Body of pancreas (tissue), 4 donors: ENCODE measurements at regions not wholly inside any gene's neighbourhood (a gene's known extent, or its start where the extent isn't known, plus 50 kb on each side); places are given as distances from the start of the nearest gene placed in this dataset.
"Not testable (repeated sequence)": the region's sequence is repeated elsewhere in the genome, so short reads cannot be mapped to it uniquely, and the experiment has no call there.

Experiments used
- ATAC-seq: fragments of 150-250 bp; one replicate; pipeline ENCODE4 v1.9.1; 2016
- DNase-seq, 4 donors: peaks; one replicate each; pipeline ENCODE4 v3.0.0-alpha.2; 2019
- H3K27ac ChIP-seq, 4 donors: fragments of 200-600 bp; sonication (generic); 1 replicate in 3 of 4; 2 replicates in 1 of 4; pipeline versions ENCODE4 v1.5.1 to v1.6.1; 2016 to 2019; ENCODE audit warnings: mild to moderate bottlenecking in 1 of 4, mixed read lengths in 1 of 4, moderate library complexity in 1 of 4
- H3K27me3 ChIP-seq, 2 donors: fragments of 200-600 bp; sonication (generic); one replicate each; pipeline ENCODE4 v1.6.0; 2016; ENCODE audit warnings: mild to moderate bottlenecking in 1 of 2
- H3K36me3 ChIP-seq, 2 donors: fragments of 200-600 bp; sonication (generic); replicated peaks in 1 of 2; 2 replicates each; pipeline ENCODE4 v1.5.1; 2016; ENCODE audit warnings: low read depth in 2 of 2; ENCODE audit not compliant: insufficient read depth in 1 of 2
- H3K4me1 ChIP-seq: fragments of 200-600 bp; sonication (generic); one replicate; pipeline ENCODE4 v1.6.0; 2016
- H3K4me3 ChIP-seq, 2 donors: fragments of 200-600 bp; sonication (generic); 1 replicate in 1 of 2; 2 replicates in 1 of 2; pipeline ENCODE4 v1.5.1; 2016 to 2019
- H3K9me3 ChIP-seq, 3 donors: fragments of 200-600 bp; sonication (generic); 1 replicate in 2 of 3; 2 replicates in 1 of 3; pipeline ENCODE4 v1.5.1; 2016
- CTCF ChIP-seq, 7 experiments: fragments of 450-650 bp in 4 of 7; fragments of 200-600 bp in 3 of 7; sonication (generic) in 3 of 7; IDR thresholded peaks; one replicate each; pipeline ENCODE4 v1.5.1; 2016 to 2019; ENCODE audit warnings: antibody characterized with exemption in 7 of 7
- POLR2A ChIP-seq, 3 donors: fragments of 450-650 bp; IDR thresholded peaks; one replicate each; pipeline ENCODE4 v1.6.1; 2016; ENCODE audit warnings: antibody characterized with exemption in 3 of 3, mild to moderate bottlenecking in 2 of 3
- WGBS, 2 donors: methylation state at CpG; one replicate each; pipeline ENCODE4 v1.1.5; 2017; 5-methylcytosine and 5-hydroxymethylcytosine counted together
- intact Hi-C: fragments of 100-400 bp; cut with DNase I; formaldehyde crosslinking; loops from one replicate; pipeline ENCODE4 v1.15.1; 2023

GRCh38 chr10:31219306-31219705 lies 99.7 kb upstream of the ZEB1 start:
- no peak for ATAC-seq

GRCh38 chr10:31228780-31229179 lies 90.2 kb upstream of the ZEB1 start:
- H3K4me1 ChIP-seq, DNase-seq, H3K27ac ChIP-seq, ATAC-seq, H3K27me3 ChIP-seq, H3K36me3 ChIP-seq, H3K9me3 ChIP-seq, H3K4me3 ChIP-seq, intact Hi-C loops: not testable (repeated sequence)
- WGBS, 2 donors = 75 to 77% methylated on average over 4 of the region's 4 CpGs

More at GRCh38 chr10:31219306-31219705, 99.7 kb upstream of the ZEB1 start:
- no peak for TF ChIP-seq POLR2A (IDR thresholded peaks at IDR 0.05)
- TF ChIP-seq CTCF (IDR thresholded peaks at IDR 0.05) = no peak
- Histone ChIP-seq H3K27ac (no peak overlapping the region), H3K27me3 (no peaks in the 10 kb centered on the region), H3K4me1 (no peaks in the 10 kb centered on the region), H3K36me3 (no peaks in the 10 kb centered on the region), H3K4me3 (no peak overlapping the region), H3K9me3 (no peaks in the 10 kb centered on the region)
- intact Hi-C loops = no loop called here
- DNase-seq = no peak
- 74 to 82% methylated on average over 1 of the region's 1 CpG for WGBS, 2 donors

GRCh38 chr10:31239961-31240360 lies 79.1 kb upstream of the ZEB1 start:
- Histone ChIP-seq H3K4me1 (no peaks in the 10 kb centered on the region), H3K4me3 (no peak overlapping the region), H3K27me3 (no peaks in the 10 kb centered on the region), H3K27ac (no peak overlapping the region), H3K36me3 (no peaks in the 10 kb centered on the region), H3K9me3 (no peaks in the 10 kb centered on the region)
- DNase-seq = no peak
- 67 to 88% methylated on average over 1 of the region's 1 CpG for WGBS, 2 donors
- intact Hi-C loops = no loop called here
- no peak for ATAC-seq
- TF ChIP-seq POLR2A (IDR thresholded peaks at IDR 0.05) (no peak), CTCF (IDR thresholded peaks at IDR 0.05) (no peak)

GRCh38 chr10:31242902-31243301 lies 76.1 kb upstream of the ZEB1 start:
- no peaks in the 10 kb centered on the region for H3K27me3 ChIP-seq
- no peaks in the 10 kb centered on the region for H3K9me3 ChIP-seq
- intact Hi-C loops = no loop called here
- DNase-seq = peak in 1 of 4 donors; percentile 20
- no peak for ATAC-seq
- 38 to 56% methylated on average over 1 of the region's 1 CpG for WGBS, 2 donors
- no peak overlapping the region for H3K27ac ChIP-seq
- no peaks in the 10 kb centered on the region for H3K36me3 ChIP-seq
- H3K4me3 ChIP-seq = no peak overlapping the region
- TF ChIP-seq POLR2A (IDR thresholded peaks at IDR 0.05) (no peak), CTCF (IDR thresholded peaks at IDR 0.05) (no peak)
- H3K4me1 ChIP-seq = no peaks in the 10 kb centered on the region

- H3K27ac ChIP-seq, H3K9me3 ChIP-seq, H3K27me3 ChIP-seq, DNase-seq, H3K36me3 ChIP-seq, ATAC-seq, H3K4me3 ChIP-seq, intact Hi-C loops, H3K4me1 ChIP-seq: not testable (repeated sequence)
- 93 to 100% methylated on average over 4 of the region's 4 CpGs for WGBS, 2 donors
Measured at GRCh38 chr10:31251118-31251517, 67.9 kb upstream of the ZEB1 start.

GRCh38 chr10:31253237-31253636 lies 65.8 kb upstream of the ZEB1 start:
- H3K9me3 ChIP-seq = no peaks in the 10 kb centered on the region
- H3K4me3 ChIP-seq = no peak overlapping the region
- ATAC-seq (no peak), DNase-seq (no peak)
- H3K4me1 ChIP-seq = no peaks in the 10 kb centered on the region
- H3K27ac ChIP-seq = no peak overlapping the region
- intact Hi-C loops = no loop called here
- no peaks in the 10 kb centered on the region for H3K27me3 ChIP-seq
- 8 to 31% methylated on average over 1 of the region's 1 CpG for WGBS, 2 donors
- H3K36me3 ChIP-seq = no peaks in the 10 kb centered on the region
- TF ChIP-seq POLR2A (IDR thresholded peaks at IDR 0.05) (no peak), CTCF (IDR thresholded peaks at IDR 0.05) (no peak)
